H1 (cell line): ENCODE measurements at regions not wholly inside any gene's neighbourhood (a gene's known extent, or its start where the extent isn't known, plus 50 kb on each side); places are given as distances from the start of the nearest gene placed in this dataset.
"Not testable (repeated sequence)": the region's sequence is repeated elsewhere in the genome, so short reads cannot be mapped to it uniquely, and the experiment has no call there.

Experiments used
- CTCF ChIA-PET: fragments of 300-600 bp; sonication (Branson Sonifier 250); formaldehyde crosslinking; loops from one replicate; lab custom pipeline; 2021; ENCODE audit not compliant: partially characterized antibody; lab: Charles Lee
- POLR2A ChIA-PET: fragments of 300-600 bp; sonication (Branson Sonifier 250); formaldehyde crosslinking; loops from one replicate; lab custom pipeline; 2021; ENCODE audit warnings: inconsistent platforms; ENCODE audit not compliant: partially characterized antibody; lab: Charles Lee
- DNase-seq, 2 experiments: peaks; one replicate each; pipeline versions ENCODE4 v3.0.0 to v3.0.0-alpha.2; 2010 to 2022; ENCODE audit warnings: low spot score in 2 of 2, low read depth in 1 of 2, mixed read lengths in 1 of 2
- FAIRE-seq: peaks from 2 replicates; lab custom pipeline; 2011; peaks lifted over from hg19 to GRCh38; lab: Jason Lieb, UNC
- H2AFZ ChIP-seq: 2 replicates; pipeline ENCODE4 v1.8.1; 2012; ENCODE audit warnings: low read length, inconsistent platforms
- H2AK5ac ChIP-seq: 2 replicates; pipeline ENCODE4 v1.6.1; 2013; ENCODE audit warnings: low read depth, low read length
- H2BK120ac ChIP-seq: replicated peaks from 2 replicates; pipeline ENCODE3; 2013; ENCODE audit warnings: low read depth, low read length, inconsistent platforms
- H2BK12ac ChIP-seq: 2 replicates; pipeline ENCODE4 v1.6.1; 2013; ENCODE audit warnings: low read depth, low read length
- H2BK15ac ChIP-seq: 2 replicates; pipeline ENCODE4 v1.6.1; 2013; ENCODE audit warnings: low read length
- H2BK20ac ChIP-seq: 2 replicates; pipeline ENCODE4 v1.6.1; 2013; ENCODE audit warnings: low read length
- H2BK5ac ChIP-seq: 2 replicates; pipeline ENCODE4 v1.6.1; 2013; ENCODE audit warnings: low read depth, low read length
- H3K14ac ChIP-seq: 2 replicates; pipeline ENCODE4 v1.6.1; 2013; ENCODE audit warnings: inconsistent platforms; ENCODE audit not compliant: insufficient read length
- H3K18ac ChIP-seq: 2 replicates; pipeline ENCODE4 v1.6.1; 2013; ENCODE audit warnings: low read length; ENCODE audit errors: extremely low read depth
- H3K23ac ChIP-seq: 2 replicates; pipeline ENCODE4 v1.6.1; 2013; ENCODE audit warnings: inconsistent platforms; ENCODE audit not compliant: insufficient read length
- H3K23me2 ChIP-seq: 2 replicates; pipeline ENCODE4 v1.6.1; 2013; ENCODE audit warnings: low read depth, low read length
- H3K27ac ChIP-seq: 2 replicates; pipeline ENCODE4 v1.6.1; 2011; ENCODE audit warnings: low read depth, low read length, inconsistent platforms
- H3K27me3 ChIP-seq, 4 experiments: replicated peaks in 1 of 4; 1 replicate in 1 of 4; 2 replicates in 3 of 4; pipeline versions ENCODE4 v1.6.1 to v1.8.1; 2011 to 2013; ENCODE audit warnings: low read length in 3 of 4, mild to moderate bottlenecking in 3 of 4, inconsistent platforms in 2 of 4, mixed read lengths in 2 of 4, moderate library complexity in 1 of 4; ENCODE audit not compliant: control insufficient read depth in 3 of 4, insufficient read depth in 3 of 4; ENCODE audit errors: extremely low read depth in 1 of 4
- H3K36me3 ChIP-seq, 4 experiments: 2 replicates each; pipeline versions ENCODE4 v1.6.1 to v1.8.1; 2011 to 2013; ENCODE audit warnings: mild to moderate bottlenecking in 4 of 4, low read length in 3 of 4, moderate library complexity in 2 of 4, control low read depth in 1 of 4, inconsistent platforms in 1 of 4; ENCODE audit not compliant: insufficient read depth in 4 of 4, control insufficient read depth in 2 of 4
- H3K4ac ChIP-seq: replicated peaks from 2 replicates; pipeline ENCODE3; 2013; ENCODE audit warnings: low read length, low read depth, mixed read lengths, inconsistent platforms; ENCODE audit not compliant: insufficient read length
- H3K4me1 ChIP-seq, 4 experiments: replicated peaks in 1 of 4; 1 replicate in 1 of 4; 2 replicates in 3 of 4; pipeline versions ENCODE4 v1.6.1 to v1.8.1; 2011 to 2013; ENCODE audit warnings: low read length in 3 of 4, inconsistent platforms in 2 of 4, mixed read lengths in 1 of 4; ENCODE audit not compliant: insufficient read depth in 4 of 4, control insufficient read depth in 3 of 4
- H3K4me2 ChIP-seq, 2 experiments: 2 replicates each; pipeline versions ENCODE4 v1.6.1 to v1.8.1; 2011 to 2013; ENCODE audit warnings: low read depth in 2 of 2, low read length in 2 of 2, control low read depth in 1 of 2, inconsistent platforms in 1 of 2, mild to moderate bottlenecking in 1 of 2; ENCODE audit not compliant: insufficient read depth in 1 of 2
- H3K4me3 ChIP-seq, 4 experiments: fragments of 200-600, 300-600 bp in 1 of 4; sonication (generic), shearing (Covaris generic), sonication (Bioruptor Twin) in 1 of 4; 2 replicates each; pipeline versions ENCODE4 v1.5.1 to v1.8.1; 2011 to 2016; ENCODE audit warnings: low read length in 4 of 4, low read depth in 3 of 4, control low read depth in 2 of 4, inconsistent platforms in 2 of 4, mild to moderate bottlenecking in 2 of 4, mixed read lengths in 1 of 4, moderate library complexity in 1 of 4; ENCODE audit not compliant: insufficient read depth in 2 of 4; ENCODE audit errors: extremely low read depth in 1 of 4
- H3K56ac ChIP-seq: replicated peaks from 2 replicates; pipeline ENCODE3; 2013; ENCODE audit warnings: low read depth, mild to moderate bottlenecking, mixed read lengths, low read length, inconsistent platforms; ENCODE audit not compliant: insufficient read length
- H3K79me1 ChIP-seq: 2 replicates; pipeline ENCODE4 v1.6.1; 2013; ENCODE audit warnings: low read depth, low read length, control low read depth
- H3K79me2 ChIP-seq, 2 experiments: 2 replicates each; pipeline versions ENCODE4 v1.6.1 to v1.8.1; 2012 to 2013; ENCODE audit warnings: low read length in 2 of 2, mild to moderate bottlenecking in 2 of 2, inconsistent platforms in 1 of 2; ENCODE audit not compliant: insufficient read depth in 2 of 2, control insufficient read depth in 1 of 2
- H3K9ac ChIP-seq, 4 experiments: replicated peaks in 1 of 4; 1 replicate in 1 of 4; 2 replicates in 3 of 4; pipeline versions ENCODE4 v1.6.1 to v1.8.1; 2011 to 2013; ENCODE audit warnings: low read depth in 3 of 4, low read length in 3 of 4, control low read depth in 2 of 4, mild to moderate bottlenecking in 2 of 4, moderate library complexity in 2 of 4, inconsistent platforms in 1 of 4; ENCODE audit errors: extremely low read depth in 1 of 4
- H3K9me3 ChIP-seq, 2 experiments: 2 replicates each; pipeline versions ENCODE4 v1.6.1 to v1.8.1; 2012 to 2013; ENCODE audit warnings: mild to moderate bottlenecking in 2 of 2, moderate library complexity in 2 of 2, control low read depth in 1 of 2, inconsistent platforms in 1 of 2, low read depth in 1 of 2, low read length in 1 of 2, mixed read lengths in 1 of 2; ENCODE audit not compliant: insufficient read depth in 2 of 2
- H4K20me1 ChIP-seq, 2 experiments: replicated peaks in 1 of 2; 2 replicates each; pipeline versions ENCODE3 to v1.8.1; 2011 to 2013; ENCODE audit warnings: inconsistent platforms in 2 of 2, low read length in 2 of 2, mild to moderate bottlenecking in 1 of 2; ENCODE audit not compliant: insufficient read depth in 2 of 2, control insufficient read depth in 1 of 2
- H4K5ac ChIP-seq: 2 replicates; pipeline ENCODE4 v1.6.1; 2013; ENCODE audit warnings: low read length, low read depth, mixed read lengths, inconsistent platforms; ENCODE audit not compliant: insufficient read length
- H4K8ac ChIP-seq: 2 replicates; pipeline ENCODE4 v1.8.0; 2013; ENCODE audit warnings: mild to moderate bottlenecking, moderate library complexity, low read length, inconsistent platforms; ENCODE audit not compliant: insufficient read depth; ENCODE audit errors: extremely low read depth
- H4K91ac ChIP-seq: replicated peaks from 2 replicates; pipeline ENCODE3; 2013; ENCODE audit warnings: low read length, mixed read lengths, inconsistent platforms; ENCODE audit not compliant: insufficient read length
- WGBS, 2 experiments: shearing (Covaris generic) in 1 of 2; methylation state at CpG; one replicate each; pipeline versions ENCODE4 v1.1.6 to v1.1.7; 2013 to 2015; ENCODE audit warnings: low lambda C conversion rate in 2 of 2, mixed read lengths in 2 of 2, inconsistent platforms in 1 of 2, low coverage in 1 of 2, missing lambda C conversion rate in 1 of 2; ENCODE audit not compliant: insufficient replicate concordance in 2 of 2, insufficient coverage in 1 of 2, insufficient read length in 1 of 2; ENCODE audit errors: extremely low coverage in 1 of 2, missing lambda C conversion rate in 1 of 2; 5-methylcytosine and 5-hydroxymethylcytosine counted together

DNA sequence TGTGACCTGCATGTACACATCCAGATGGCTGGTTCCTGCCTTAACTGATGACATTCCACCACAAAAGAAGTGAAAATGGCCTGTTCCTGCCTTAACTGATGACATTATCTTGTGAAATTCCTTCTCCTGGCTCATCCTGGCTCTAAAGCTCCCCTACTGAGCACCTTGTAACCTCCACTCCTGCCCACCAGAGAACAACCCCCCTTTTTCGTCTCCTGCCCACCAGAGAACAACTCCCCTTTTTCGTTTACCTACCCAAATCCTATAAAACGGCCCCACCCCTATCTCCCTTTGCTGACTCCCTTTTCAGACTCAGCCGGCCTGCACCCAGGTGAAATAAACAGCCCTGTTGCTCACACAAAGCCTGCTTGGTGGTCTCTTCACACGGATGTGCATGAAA lies 212.2 kb downstream of the KITLG start:
- FAIRE-seq, H4K8ac ChIP-seq, H2BK12ac ChIP-seq, H4K20me1 ChIP-seq, H3K79me2 ChIP-seq, H3K56ac ChIP-seq, H3K4me2 ChIP-seq, H3K23ac ChIP-seq, H3K23me2 ChIP-seq, H3K9ac ChIP-seq, H2BK15ac ChIP-seq, H3K4me3 ChIP-seq, H2AFZ ChIP-seq, H3K27ac ChIP-seq, H3K4ac ChIP-seq, CTCF ChIA-PET, H4K91ac ChIP-seq, H3K18ac ChIP-seq, H3K4me1 ChIP-seq, POLR2A ChIA-PET, H3K14ac ChIP-seq, H2BK5ac ChIP-seq, H2BK120ac ChIP-seq, H2AK5ac ChIP-seq, H4K5ac ChIP-seq, H3K36me3 ChIP-seq, H3K79me1 ChIP-seq, DNase-seq, H3K27me3 ChIP-seq, H3K9me3 ChIP-seq, H2BK20ac ChIP-seq: not testable (repeated sequence)
- WGBS, 2 experiments = 79% methylated on average over 5 of the region's 5 CpGs; no CpG with 5 or more reads in 1 of the 2 experiments
